Sigmoid colon (tissue), 6 donors: ENCODE measurements at regions not wholly inside any gene's neighbourhood (a gene's known extent, or its start where the extent isn't known, plus 50 kb on each side); places are given as distances from the start of the nearest gene placed in this dataset.

Experiments used
- DNase-seq: peaks from one replicate; pipeline ENCODE4 v3.0.0-alpha.2; 2019
- H3K27ac ChIP-seq, 4 donors: fragments of 200-600 bp; sonication (generic); one replicate each; pipeline ENCODE4 v1.5.1; 2016 to 2019; ENCODE audit warnings: mild to moderate bottlenecking in 1 of 4
- H3K27me3 ChIP-seq, 3 donors: fragments of 200-600 bp; sonication (generic); one replicate each; pipeline ENCODE4 v1.5.1; 2019; ENCODE audit warnings: mild to moderate bottlenecking in 1 of 3
- H3K36me3 ChIP-seq, 4 donors: fragments of 200-600 bp; sonication (generic); one replicate each; pipeline ENCODE4 v1.5.1; 2016 to 2019
- H3K4me1 ChIP-seq, 4 donors: fragments of 200-600 bp; sonication (generic); one replicate each; pipeline ENCODE4 v1.5.1; 2017 to 2019
- H3K4me3 ChIP-seq, 4 donors: fragments of 200-600 bp; sonication (generic); one replicate each; pipeline ENCODE4 v1.5.1; 2017 to 2019; ENCODE audit warnings: mild to moderate bottlenecking in 2 of 4, moderate library complexity in 1 of 4
- H3K9me3 ChIP-seq, 4 donors: fragments of 200-600 bp in 3 of 4; sonication (generic) in 3 of 4; one replicate each; pipeline versions ENCODE4 v1.5.1 to v1.6.1; 2013 to 2019
- CTCF ChIP-seq, 4 experiments: fragments of 450-650 bp in 3 of 4; fragments of 200-600 bp in 1 of 4; IDR thresholded peaks; one replicate each; pipeline ENCODE4 v1.5.1; 2016 to 2019; ENCODE audit warnings: antibody characterized with exemption in 4 of 4, mild to moderate bottlenecking in 3 of 4, moderate library complexity in 2 of 4
- EP300 ChIP-seq, 4 donors: sonication (generic); formaldehyde crosslinking; IDR thresholded peaks; one replicate each; pipeline ENCODE4 v1.6.1; 2017; ENCODE audit warnings: antibody characterized with exemption in 4 of 4
- POLR2A ChIP-seq, 2 donors: fragments of 450-650 bp; IDR thresholded peaks; one replicate each; pipeline ENCODE4 v1.6.1; 2016; ENCODE audit warnings: antibody characterized with exemption in 2 of 2, mild to moderate bottlenecking in 2 of 2, moderate library complexity in 2 of 2
- POLR2AphosphoS5 ChIP-seq, 4 donors: sonication (generic); formaldehyde crosslinking; IDR thresholded peaks; one replicate each; pipeline ENCODE4 v1.6.1; 2017; ENCODE audit warnings: antibody characterized with exemption in 4 of 4
- WGBS, 2 donors: extraction: QIAGEN DNeasy Blood & Tissue Kit; methylation state at CpG; one replicate each; pipeline ENCODE4 v1.1.7; 2013; 5-methylcytosine and 5-hydroxymethylcytosine counted together
- intact Hi-C: fragments of 100-400 bp; cut with DNase I; formaldehyde crosslinking; loops from one replicate; pipeline ENCODE4 v1.15.1; 2023
- donor health status: healthy with polysubstance abuse.
- donor health status: healthy.

- TF ChIP-seq POLR2A (IDR thresholded peaks at IDR 0.05) (no peak), POLR2AphosphoS5 (IDR thresholded peaks at IDR 0.05) (no peak), EP300 (IDR thresholded peaks at IDR 0.05) (no peak), CTCF (IDR thresholded peaks at IDR 0.05) (no peak)
- Histone ChIP-seq H3K27ac (no peak overlapping the region), H3K4me1 (peaks cover 0 to 14% (median 12%) of the 10 kb centered on the region in 4 donors), H3K4me3 (no peak overlapping the region), H3K9me3 (no peaks in the 10 kb centered on the region), H3K36me3 (no peaks in the 10 kb centered on the region), H3K27me3 (peaks cover 4 to 33% (median 18%) of the 10 kb centered on the region in 3 donors)
- no peak for DNase-seq
- 93 to 94% methylated on average over 12 of the region's 12 CpGs for WGBS, 2 donors
- intact Hi-C loops = no loop called here
Observed at GRCh38 chr1:22338071-22338765, 113.4 kb upstream of the ZBTB40 start.

- H3K4me3 ChIP-seq = no peak overlapping the region
- TF ChIP-seq POLR2AphosphoS5 (IDR thresholded peaks at IDR 0.05) (no peak), EP300 (IDR thresholded peaks at IDR 0.05) (no peak), POLR2A (IDR thresholded peaks at IDR 0.05) (no peak), CTCF (IDR thresholded peaks at IDR 0.05) (no peak)
- peaks cover 6 to 44% (median 24%) of the 10 kb centered on the region in 3 donors for H3K27me3 ChIP-seq
- no peaks in the 10 kb centered on the region for H3K36me3 ChIP-seq
- DNase-seq = no peak
- peaks cover 0 to 14% (median 12%) of the 10 kb centered on the region in 4 donors for H3K4me1 ChIP-seq
- no peak overlapping the region for H3K27ac ChIP-seq
- intact Hi-C loops = no loop called here
- no peaks in the 10 kb centered on the region for H3K9me3 ChIP-seq
- WGBS, 2 donors = 60 to 79% methylated on average over 14 of the region's 14 CpGs
Observed at GRCh38 chr1:22339237-22339636, 112.4 kb upstream of the ZBTB40 start.

GRCh38 chr1:22340066-22340465 is 111.6 kb upstream of the ZBTB40 start:
- peaks cover 6 to 52% (median 24%) of the 10 kb centered on the region in 3 donors for H3K27me3 ChIP-seq
- intact Hi-C loops = no loop called here
- H3K4me3 ChIP-seq = no peak overlapping the region
- WGBS, 2 donors = 84 to 89% methylated on average over 4 of the region's 4 CpGs
- TF ChIP-seq POLR2AphosphoS5 (IDR thresholded peaks at IDR 0.05) (no peak), EP300 (IDR thresholded peaks at IDR 0.05) (no peak), POLR2A (IDR thresholded peaks at IDR 0.05) (no peak), CTCF (IDR thresholded peaks at IDR 0.05) (no peak)
- peaks cover 0 to 14% (median 12%) of the 10 kb centered on the region in 4 donors for H3K4me1 ChIP-seq
- no peaks in the 10 kb centered on the region for H3K36me3 ChIP-seq
- no peak for DNase-seq
- no peak overlapping the region for H3K27ac ChIP-seq
- H3K9me3 ChIP-seq = no peaks in the 10 kb centered on the region

GRCh38 chr1:22340873-22341272 is 110.8 kb upstream of the ZBTB40 start:
- Histone ChIP-seq H3K4me3 (no peak overlapping the region), H3K9me3 (no peaks in the 10 kb centered on the region), H3K27ac (no peak overlapping the region), H3K27me3 (peaks cover 6 to 55% (median 24%) of the 10 kb centered on the region in 3 donors), H3K4me1 (peaks cover 0 to 14% (median 12%) of the 10 kb centered on the region in 4 donors), H3K36me3 (no peaks in the 10 kb centered on the region)
- TF ChIP-seq POLR2A (IDR thresholded peaks at IDR 0.05) (no peak), EP300 (IDR thresholded peaks at IDR 0.05) (no peak), CTCF (IDR thresholded peaks at IDR 0.05) (no peak), POLR2AphosphoS5 (IDR thresholded peaks at IDR 0.05) (no peak)
- DNase-seq = no peak
- intact Hi-C loops = no loop called here
- WGBS, 2 donors = 39 to 57% methylated on average over 4 of the region's 4 CpGs
